Panc1 (cell line): ENCODE measurements at regions not wholly inside any gene's neighbourhood (a gene's known extent, or its start where the extent isn't known, plus 50 kb on each side); places are given as distances from the start of the nearest gene placed in this dataset.
"Not testable (repeated sequence)": the region's sequence is repeated elsewhere in the genome, so short reads cannot be mapped to it uniquely, and the experiment has no call there.

ENCODE experiments used
- ATAC-seq: fragments of 200-7000 bp; cut with Tn5 transposase; 2 replicates; pipeline ENCODE4 v1.9.1; 2020; ENCODE audit warnings: mild to moderate bottlenecking, moderate library complexity
- BruUV-seq: library from RNA; stranded (reverse); fragments of 400-500 nt; replicated peaks from 2 replicates; lab custom pipeline; 2021; lab: Mats Ljungman, UMichigan
- CTCF ChIA-PET: fragments of 300-600 bp; sonication (Branson Sonifier 250); formaldehyde crosslinking; loops from one replicate; lab custom pipeline; 2022; ENCODE audit warnings: antibody characterized with exemption; lab: Charles Lee
- POLR2A ChIA-PET: fragments of 300-600 bp; sonication (Branson Sonifier 250); formaldehyde crosslinking; loops from one replicate; lab custom pipeline; 2022; ENCODE audit warnings: antibody characterized with exemption; lab: Charles Lee
- DNase-seq: peaks from one replicate; pipeline ENCODE4 v3.0.0-alpha.2; 2010; ENCODE audit warnings: low read depth, low spot score
- H3K27ac ChIP-seq: 2 replicates; pipeline ENCODE4 v1.5.1; 2011; ENCODE audit warnings: mild to moderate bottlenecking, low read length, inconsistent platforms
- H3K27me3 ChIP-seq: fragments of 200-500 bp; sonication (Bioruptor generic); 2 replicates; pipeline ENCODE4 v1.6.0; 2014; ENCODE audit warnings: low read length, inconsistent platforms; ENCODE audit not compliant: control insufficient read depth, insufficient read depth
- H3K36me3 ChIP-seq: fragments of 200-500 bp; sonication (Bioruptor generic); 2 replicates; pipeline ENCODE4 v1.5.1; 2014; ENCODE audit warnings: inconsistent platforms, mild to moderate bottlenecking, low read length, moderate library complexity; ENCODE audit not compliant: control insufficient read depth, insufficient read depth
- H3K4me1 ChIP-seq: 2 replicates; pipeline ENCODE4 v1.5.1; 2011; ENCODE audit warnings: inconsistent platforms, mild to moderate bottlenecking, low read length, moderate library complexity; ENCODE audit not compliant: control insufficient read depth, insufficient read depth
- H3K4me3 ChIP-seq, 2 experiments: 2 replicates each; pipeline ENCODE4 v1.5.1; 2011 to 2012; ENCODE audit warnings: low read depth in 2 of 2, low read length in 2 of 2, mild to moderate bottlenecking in 2 of 2, inconsistent platforms in 1 of 2, moderate library complexity in 1 of 2
- H3K9me3 ChIP-seq: fragments of 200-500 bp; sonication (Bioruptor generic); 2 replicates; pipeline ENCODE4 v1.5.1; 2014; ENCODE audit warnings: low read depth, mild to moderate bottlenecking, inconsistent platforms, low read length, moderate library complexity; ENCODE audit not compliant: control insufficient read depth, insufficient read depth
- in situ Hi-C: cut with HindIII; loops from 2 replicates; pipeline ENCODE4 v1.10.0; 2016; ENCODE audit warnings: low sequenced_read_pairs, low pct_unique_long_range_greater_than_20kb
- intact Hi-C: fragments of 100-400 bp; cut with micrococcal nuclease; formaldehyde crosslinking; loops from one replicate; pipeline ENCODE4 v1.10.0; 2022; ENCODE audit not compliant: unreplicated experiment

- POLR2A ChIA-PET, H3K9me3 ChIP-seq, H3K4me3 ChIP-seq, DNase-seq, in situ Hi-C loops, CTCF ChIA-PET, H3K4me1 ChIP-seq, H3K36me3 ChIP-seq, H3K27ac ChIP-seq, ATAC-seq, H3K27me3 ChIP-seq, intact Hi-C loops, BruUV-seq: not testable (repeated sequence)
These were observed 342.2 kb upstream of the PLGLB2 start for GRCh38 chr2:87405531-87406216.

DNA sequence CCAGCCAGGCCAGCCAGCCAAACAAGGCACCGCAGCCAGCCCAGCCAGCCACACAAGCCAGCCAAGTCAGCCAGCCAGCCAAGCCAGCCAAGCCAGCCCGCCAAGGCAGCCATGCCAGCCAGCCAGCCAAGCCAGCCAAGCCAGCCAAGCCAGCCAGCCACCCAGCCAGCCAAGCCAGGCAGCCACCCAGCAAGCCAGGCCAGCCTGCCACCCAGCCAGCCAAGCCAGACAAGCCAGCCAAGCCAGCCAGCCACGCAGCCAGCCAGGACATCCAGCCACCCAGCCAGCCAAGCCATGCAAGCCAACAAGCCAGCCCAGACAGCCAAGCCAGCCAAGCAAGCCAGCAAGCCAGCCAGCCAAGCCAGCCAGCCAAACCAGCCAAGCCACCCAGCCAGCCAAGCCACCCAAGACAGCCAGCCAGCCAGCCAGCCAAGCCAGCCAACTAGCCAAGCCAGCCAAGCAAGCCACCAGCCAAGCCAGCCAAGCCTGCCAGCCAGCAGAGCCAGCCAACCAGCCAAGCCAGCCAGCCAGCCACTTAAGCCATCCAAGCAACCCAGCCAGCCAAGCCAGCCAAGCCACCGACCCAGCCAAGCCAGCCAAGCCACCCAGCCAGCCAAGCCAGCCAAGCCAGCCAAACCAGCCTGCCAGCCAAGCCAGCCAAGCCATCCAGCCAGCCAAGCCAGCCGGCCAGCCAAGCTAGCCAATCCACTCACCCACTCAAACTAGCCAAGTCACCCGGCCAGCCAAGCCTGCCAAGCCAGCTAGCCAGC lies 341.3 kb upstream of the PLGLB2 start:
- H3K9me3 ChIP-seq, CTCF ChIA-PET, H3K36me3 ChIP-seq, POLR2A ChIA-PET, in situ Hi-C loops, H3K27me3 ChIP-seq, H3K4me1 ChIP-seq, BruUV-seq, ATAC-seq, DNase-seq, intact Hi-C loops, H3K27ac ChIP-seq, H3K4me3 ChIP-seq: not testable (repeated sequence)

DNA sequence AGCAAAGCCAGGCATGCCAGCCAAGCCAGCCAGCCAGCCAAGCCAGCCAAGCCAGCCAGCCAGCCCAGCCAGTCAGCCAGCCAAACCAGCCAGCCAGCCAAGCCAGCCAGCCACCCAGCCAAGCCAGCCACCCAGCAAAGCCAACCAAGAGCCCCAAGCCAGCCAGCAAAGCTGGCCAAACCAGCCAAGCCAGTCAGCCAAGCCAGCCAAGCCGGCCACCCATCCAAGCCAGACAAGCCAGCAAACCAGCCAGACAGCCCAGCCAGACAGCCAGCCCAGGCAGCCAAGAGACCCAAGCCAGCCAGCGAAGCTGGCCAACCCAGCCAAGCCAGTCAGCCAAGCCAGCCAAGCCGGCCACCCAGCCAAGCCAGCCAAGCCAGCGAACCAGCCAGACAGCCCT lies 338.3 kb upstream of the PLGLB2 start:
- ATAC-seq, H3K27me3 ChIP-seq, BruUV-seq, intact Hi-C loops, POLR2A ChIA-PET, DNase-seq, CTCF ChIA-PET, H3K27ac ChIP-seq, H3K4me1 ChIP-seq, in situ Hi-C loops, H3K36me3 ChIP-seq, H3K9me3 ChIP-seq, H3K4me3 ChIP-seq: not testable (repeated sequence)

- BruUV-seq, POLR2A ChIA-PET, H3K4me1 ChIP-seq, H3K27ac ChIP-seq, H3K27me3 ChIP-seq, H3K4me3 ChIP-seq, in situ Hi-C loops, DNase-seq, intact Hi-C loops, H3K36me3 ChIP-seq, H3K9me3 ChIP-seq, ATAC-seq, CTCF ChIA-PET: not testable (repeated sequence)
These were observed 337.5 kb upstream of the PLGLB2 start for GRCh38 chr2:87410371-87410770.

- CTCF ChIA-PET, in situ Hi-C loops, intact Hi-C loops, BruUV-seq, POLR2A ChIA-PET, H3K9me3 ChIP-seq, H3K4me1 ChIP-seq, DNase-seq, H3K4me3 ChIP-seq, H3K27me3 ChIP-seq, H3K36me3 ChIP-seq, H3K27ac ChIP-seq, ATAC-seq: not testable (repeated sequence)
These were observed 335.7 kb upstream of the PLGLB2 start for GRCh38 chr2:87412036-87412820.

- CTCF ChIA-PET, intact Hi-C loops, H3K27me3 ChIP-seq, H3K36me3 ChIP-seq, H3K4me3 ChIP-seq, in situ Hi-C loops, POLR2A ChIA-PET, H3K4me1 ChIP-seq, H3K9me3 ChIP-seq, ATAC-seq, DNase-seq, BruUV-seq, H3K27ac ChIP-seq: not testable (repeated sequence)
These were observed 333.6 kb upstream of the PLGLB2 start for GRCh38 chr2:87414331-87414730.
